ENCODE measurements at regions not wholly inside any gene's neighbourhood (a gene's known extent, or its start where the extent isn't known, plus 50 kb on each side); places are given as distances from the start of the nearest gene placed in this dataset.

DNA sequence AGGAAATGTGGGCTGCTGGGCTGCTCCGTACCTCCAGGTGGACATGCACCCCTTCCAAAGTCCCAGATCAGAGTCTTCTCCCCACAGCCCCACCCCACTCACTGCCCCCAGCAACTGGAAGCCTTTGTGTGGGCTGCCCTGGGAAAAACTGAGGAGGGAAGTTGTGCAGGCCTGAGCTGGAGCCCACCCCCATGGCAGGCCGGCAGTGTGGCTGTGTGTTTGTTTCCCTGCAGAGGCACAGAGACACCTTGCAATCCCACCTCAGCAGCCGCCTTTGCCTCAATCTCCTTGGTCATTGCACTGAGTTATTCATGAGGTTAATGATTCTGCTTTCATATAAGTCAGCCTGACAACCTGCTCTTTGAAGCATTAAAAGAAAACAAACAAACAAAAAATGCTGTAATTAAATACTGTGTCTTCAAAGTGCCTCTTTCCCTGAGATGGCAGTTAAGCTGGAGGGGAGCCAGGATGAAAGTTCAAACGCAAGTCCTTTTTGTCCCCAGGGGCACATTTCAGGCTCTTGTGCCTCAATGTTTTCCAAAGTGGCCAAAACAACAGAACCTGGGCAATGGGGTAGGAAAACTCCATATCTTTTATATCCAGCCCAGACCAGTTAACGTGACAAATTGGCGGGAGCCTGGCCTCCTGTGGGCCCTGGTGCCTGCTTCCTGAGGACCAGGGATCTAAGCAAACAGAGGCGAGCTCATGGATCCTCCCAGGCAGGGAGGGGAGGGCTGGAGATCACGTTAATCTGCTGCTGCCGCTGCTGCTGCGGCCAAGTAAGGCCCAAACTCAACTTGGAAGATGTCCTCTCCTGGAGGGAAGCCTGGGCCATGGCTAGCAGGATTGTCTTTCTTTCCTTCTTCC lies 51.9 kb upstream of the TSPAN11 start:
- no peak for DNase-seq

DNA sequence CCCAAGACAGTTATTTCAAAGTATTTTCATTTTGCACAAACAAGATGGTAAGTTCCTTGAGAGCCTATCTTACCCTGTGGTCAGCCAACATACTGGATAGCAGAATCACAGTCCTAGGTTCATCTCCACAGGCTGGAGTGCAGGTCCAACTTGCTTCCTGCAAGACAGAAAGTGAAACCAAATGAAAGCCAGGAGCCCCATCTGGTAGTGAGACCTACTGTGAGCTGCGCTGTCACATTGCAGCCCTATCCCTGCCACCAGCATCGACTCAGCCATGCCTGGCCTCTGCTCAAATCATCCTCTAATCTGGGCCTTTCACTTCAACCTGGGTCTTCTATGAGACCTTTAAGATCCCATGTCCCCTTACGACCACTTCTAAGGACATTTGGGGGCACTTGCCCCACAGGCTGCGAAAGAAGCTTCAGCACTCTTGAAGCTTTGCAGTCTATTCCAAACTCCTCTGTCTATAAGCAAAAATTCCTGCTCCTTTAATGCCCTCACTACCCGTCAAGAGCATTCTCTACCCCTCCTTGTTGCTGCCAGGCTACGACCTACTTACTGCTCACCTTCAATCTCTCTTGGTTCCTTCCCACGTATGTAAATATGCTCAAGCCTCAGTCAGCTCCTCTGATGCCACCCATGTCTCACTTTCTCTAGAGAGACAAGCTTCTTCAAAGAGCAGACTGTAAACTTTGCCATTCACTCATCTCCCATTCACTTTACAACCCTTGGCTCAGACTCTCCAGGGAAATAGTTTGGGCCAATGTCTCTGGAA lies 55.9 kb upstream of the TSPAN11 start:
- no peak for DNase-seq

DNA sequence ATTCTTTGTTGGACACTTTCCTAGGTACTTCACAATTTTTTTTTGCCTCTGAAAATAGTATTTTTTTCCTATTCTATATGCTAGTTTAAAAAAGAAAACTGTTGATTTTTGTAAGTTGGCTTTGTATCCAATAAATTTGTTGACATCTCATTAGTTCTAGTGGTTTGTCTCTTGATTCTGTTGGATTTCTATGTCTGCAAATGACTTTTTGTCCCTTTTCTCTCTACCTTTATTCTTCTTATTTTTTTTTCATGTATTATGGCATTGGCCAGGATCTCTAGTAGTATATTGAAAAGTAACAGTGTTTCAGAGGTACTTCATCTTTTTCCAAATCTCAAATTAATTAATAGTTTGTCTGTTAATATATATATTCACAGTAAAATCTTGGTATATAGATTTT lies 59.1 kb upstream of the TSPAN11 start:
- DNase-seq, result no peak

DNA sequence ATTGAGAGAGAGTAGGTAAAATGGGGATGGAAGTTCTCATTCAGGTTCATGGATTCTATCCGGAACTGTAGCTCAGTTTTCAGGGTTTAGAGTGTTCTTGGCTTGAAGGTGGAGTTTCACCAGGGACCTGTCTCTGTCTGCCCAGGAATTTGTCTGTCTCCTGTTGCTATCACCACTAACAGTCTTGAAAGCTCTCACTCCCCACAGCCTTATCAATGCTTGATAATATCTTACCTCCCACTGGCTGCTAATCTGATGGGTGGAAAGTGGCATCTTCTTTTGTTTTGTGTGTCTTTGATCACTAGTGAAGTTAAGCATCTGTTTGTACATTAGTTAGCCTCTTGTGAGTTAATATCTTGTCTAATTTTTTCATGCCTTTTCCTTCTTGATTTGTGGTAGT lies 60.3 kb upstream of the TSPAN11 start:
- DNase-seq, result no peak

DNA sequence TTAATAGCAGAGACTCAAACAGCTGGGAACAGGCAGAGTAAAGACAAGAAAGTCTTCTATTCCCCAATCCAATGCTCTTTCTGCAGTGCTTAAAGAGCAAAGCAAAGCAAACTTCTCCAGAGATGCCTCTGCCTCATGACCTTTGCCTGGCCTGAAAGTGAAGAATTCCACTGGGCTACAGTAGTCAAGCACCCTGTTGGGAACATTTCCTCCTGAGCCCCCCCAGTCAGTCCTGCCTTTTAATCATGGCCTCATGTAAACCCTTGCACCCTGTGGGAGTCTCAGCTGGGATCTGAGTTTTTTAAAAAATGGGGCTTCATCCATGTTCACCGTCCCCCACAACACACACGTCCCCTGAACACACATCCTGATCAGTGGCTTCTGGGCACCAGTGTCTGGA lies 62.7 kb upstream of the TSPAN11 start:
- no peak for DNase-seq

DNA sequence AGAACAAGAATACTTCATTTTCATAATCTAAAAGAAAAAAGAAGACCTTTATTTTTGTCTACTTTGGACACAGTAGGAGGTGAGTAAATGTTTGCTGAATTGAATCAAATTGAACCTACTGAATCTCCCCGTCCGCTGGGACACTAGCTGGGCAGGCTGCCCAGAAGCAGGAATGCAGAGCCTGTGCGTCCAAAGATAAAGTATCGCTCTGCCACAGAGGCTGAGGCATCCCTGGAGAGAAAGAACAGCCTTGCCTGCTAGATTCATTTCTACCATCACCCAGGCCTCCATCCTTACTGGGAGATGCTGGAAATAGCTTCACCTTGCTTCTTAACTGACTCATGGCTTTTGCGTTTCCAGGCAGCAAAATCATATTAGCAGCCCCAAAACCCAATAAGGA lies 64.1 kb upstream of the TSPAN11 start:
- no peak for DNase-seq

DNA sequence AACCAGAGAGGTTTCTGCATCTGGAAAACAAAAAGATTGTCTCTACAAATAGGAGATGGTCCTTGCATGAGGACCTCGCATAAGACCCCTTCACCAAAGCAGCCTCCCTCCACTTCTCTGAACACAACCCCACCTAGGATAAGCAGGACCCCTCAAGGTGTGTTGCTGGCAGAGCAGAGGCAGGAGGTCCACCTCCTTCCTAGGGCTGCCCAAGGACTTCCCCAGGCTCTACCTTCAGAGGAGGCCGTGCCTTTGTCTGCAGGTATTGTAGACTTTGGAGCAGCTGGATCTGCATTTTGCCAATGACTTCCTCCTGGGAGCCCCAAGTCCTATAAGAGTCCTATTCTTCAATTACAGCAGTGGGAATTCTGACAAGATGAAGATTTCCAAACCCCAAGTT lies 67.3 kb upstream of the TSPAN11 start:
- DNase-seq, result no peak

DNA sequence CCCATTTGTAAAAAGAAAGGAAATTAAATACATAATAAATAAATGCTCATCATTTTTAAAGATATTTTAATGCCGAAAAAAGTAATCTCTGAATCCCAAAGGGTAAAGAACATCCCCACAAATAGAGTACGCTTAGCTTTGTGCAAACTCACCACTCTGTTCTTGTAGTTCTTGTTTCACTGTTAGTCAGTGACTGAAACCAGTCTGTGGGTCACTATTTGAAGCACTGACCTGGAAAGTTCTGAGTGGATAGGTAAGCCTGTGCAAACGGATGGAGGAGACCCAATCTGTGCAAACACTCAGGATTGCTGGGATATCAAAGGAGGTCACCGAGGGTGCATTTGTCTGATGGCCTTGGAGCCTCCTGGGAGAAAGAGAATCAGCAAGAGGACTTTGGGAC lies 68.1 kb upstream of the TSPAN11 start:
- no peak for DNase-seq

DNA sequence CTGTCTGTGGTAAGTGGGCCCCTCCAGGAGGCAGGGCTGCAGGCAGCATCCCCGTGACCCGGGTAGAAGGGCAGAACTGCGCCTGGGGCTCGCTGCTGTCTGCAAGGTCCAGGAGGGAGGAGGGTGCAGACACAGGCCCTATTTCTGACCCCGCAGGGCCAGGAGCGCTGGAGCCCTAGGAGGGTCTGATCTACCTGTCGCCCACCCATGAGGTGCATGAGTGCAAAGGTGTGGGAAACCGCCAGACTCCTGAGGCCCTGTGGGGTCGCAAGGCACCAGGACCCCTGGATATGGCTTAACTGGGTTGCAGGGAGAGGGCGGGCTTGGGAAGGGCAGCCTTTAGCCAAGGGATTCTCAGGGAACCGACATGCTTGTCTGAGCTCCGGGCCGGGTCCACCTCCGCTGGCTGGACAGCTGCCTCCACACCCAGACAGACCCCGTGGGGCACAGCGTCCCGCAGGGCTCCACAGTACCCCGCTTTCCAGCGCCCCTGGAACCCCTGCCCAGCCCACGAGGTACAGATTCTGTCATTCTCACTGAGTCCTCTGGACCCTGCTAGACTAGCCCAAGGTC lies 72.9 kb upstream of the TSPAN11 start:
- DNase-seq, result no peak

DNA sequence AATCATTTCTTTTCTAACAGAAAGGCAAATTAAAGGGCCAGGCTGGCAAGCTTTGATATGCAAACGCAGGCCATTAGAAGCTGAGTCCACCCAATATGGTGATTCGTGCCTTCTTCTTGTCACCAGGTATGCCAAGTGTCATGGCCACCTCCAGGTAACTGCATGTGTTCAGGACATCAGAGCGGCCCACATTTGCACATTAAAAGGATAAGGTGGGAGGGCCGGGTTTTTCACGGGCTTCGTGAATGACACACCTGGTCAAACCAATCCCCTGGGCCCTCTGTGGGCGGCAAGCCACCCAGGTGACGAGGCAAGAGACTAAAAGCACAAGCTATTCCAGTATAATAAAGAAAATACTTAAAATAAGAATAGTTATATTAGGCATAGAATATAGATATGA lies 75.9 kb upstream of the TSPAN11 start:
- no peak for DNase-seq

DNA sequence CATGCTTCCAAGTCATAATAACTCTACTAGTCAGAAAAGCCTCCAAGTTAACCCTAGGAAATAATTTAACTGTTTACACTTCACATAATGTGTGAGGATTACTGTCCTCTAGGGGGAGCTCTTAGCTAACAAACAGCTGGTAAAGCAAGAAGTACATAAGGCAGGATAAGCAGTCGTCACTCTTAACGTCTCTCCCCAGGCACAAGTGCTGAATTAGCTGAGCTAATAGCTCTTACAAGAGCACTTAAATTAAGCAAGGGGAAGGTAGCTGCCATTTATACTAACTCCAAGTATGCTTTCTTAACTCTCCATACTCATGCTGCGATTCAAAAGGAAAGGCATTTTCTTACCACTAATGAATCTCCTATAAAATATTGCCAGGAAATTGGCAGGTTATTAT lies 79.3 kb upstream of the TSPAN11 start:
- DNase-seq, result peak; percentile 19

DNA sequence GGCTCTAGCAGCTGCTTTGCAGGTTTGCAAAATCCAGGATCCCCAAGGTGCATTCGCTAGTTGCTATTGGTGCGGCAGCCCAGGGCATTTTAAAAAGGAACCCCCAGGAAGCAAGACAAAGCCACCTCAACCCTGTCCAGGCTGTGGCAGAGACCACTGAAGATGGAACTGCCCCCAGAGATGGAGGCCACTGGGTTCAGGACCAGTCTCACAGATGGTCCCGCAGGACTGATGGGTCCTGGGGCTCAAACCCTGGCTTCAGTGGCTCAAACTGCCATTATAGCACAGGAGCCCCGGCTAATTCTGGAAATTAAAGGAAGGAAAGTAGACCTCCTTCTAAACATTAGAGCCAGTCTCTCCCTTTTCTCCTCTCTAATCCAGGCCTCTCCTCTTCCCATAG lies 79.8 kb upstream of the TSPAN11 start:
- no peak for DNase-seq

DNA sequence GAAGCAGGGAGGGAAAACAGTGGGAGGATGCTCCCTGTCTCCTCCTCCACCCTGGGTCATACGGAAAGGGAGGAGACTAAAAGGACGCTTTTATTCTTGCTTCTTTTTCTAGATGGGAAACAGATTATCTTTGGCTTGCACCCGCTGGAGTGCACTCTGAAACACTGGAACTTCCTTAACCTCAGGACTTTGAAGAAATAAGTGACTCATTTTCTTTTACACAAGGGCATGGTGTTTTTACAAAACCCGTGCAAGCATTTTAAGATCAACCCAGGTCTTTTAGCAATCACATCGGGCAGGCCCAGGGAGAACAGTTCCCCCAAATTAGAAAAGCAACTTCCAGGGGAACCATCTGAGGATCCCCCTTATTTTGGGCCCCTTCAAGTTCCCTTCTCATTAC lies 80.9 kb upstream of the TSPAN11 start:
- DNase-seq, result no peak

DNA sequence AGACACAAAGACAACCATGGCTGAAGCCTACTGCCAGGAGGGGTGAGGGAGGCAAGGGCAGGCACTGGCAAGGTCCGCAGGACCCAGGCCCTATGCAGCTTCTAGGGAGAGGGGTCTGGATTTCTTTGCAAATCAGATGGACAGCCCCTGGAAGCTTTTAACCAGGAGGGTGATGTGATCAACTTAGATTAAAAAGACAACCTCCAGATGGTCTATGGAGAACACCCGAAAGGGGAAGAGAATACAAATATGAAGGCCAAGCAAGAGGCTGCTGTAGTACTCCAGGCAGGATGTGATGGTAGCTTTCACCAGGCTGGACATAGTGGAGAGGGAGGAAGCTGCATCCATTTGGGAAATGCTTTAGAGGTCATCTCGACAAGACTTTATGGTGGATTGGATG lies 83.3 kb upstream of the TSPAN11 start:
- DNase-seq, result no peak

DNA sequence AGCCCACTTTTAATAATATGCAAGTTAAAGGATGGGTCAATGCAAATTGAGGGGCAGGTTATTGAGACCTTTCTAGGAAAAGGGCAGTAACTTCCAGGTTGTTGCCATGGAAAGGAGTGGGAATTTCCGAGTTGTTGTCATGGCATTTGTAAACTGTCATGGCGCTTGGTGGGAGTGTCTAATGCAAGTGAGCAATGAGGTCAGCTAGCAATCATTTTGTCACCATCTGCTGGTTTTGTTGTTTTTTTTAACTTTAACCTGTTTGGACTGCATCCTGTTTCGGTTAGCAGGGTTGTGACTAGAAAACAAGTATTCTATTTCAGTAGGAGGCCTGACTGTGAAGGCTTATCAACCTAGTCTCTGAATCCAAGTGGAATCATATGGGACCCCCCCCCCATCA lies 85.8 kb upstream of the TSPAN11 start:
- no peak for DNase-seq

DNA sequence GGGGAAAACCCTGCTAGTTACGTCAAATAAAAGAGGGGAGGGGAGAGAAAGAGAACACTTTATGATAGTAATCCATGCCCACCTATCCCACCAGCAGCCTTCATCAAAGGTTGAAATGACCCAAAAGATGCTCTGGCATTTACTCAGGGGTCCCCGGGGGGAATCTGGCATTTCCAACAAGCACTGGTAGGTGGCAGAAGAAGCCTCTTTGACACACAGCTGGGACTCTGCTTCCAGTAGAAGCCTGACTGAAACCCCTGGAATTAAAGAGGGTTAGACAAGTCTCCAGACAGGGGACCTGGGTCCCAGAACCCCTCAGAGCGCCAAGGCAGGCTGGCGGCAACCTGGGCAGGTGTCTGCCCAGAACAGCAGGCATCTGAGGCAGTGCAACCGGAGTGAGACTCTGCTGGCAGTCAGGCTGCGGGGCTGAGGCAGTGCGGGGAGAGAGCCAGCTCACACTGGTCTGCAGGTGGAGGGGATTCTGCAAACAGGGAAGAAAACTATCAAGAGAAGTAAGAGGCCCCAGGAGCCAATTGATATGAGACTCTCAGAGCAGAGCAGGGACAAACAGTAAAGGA lies 85.0 kb upstream of the CAPRIN2 start:
- no peak for DNase-seq

DNA sequence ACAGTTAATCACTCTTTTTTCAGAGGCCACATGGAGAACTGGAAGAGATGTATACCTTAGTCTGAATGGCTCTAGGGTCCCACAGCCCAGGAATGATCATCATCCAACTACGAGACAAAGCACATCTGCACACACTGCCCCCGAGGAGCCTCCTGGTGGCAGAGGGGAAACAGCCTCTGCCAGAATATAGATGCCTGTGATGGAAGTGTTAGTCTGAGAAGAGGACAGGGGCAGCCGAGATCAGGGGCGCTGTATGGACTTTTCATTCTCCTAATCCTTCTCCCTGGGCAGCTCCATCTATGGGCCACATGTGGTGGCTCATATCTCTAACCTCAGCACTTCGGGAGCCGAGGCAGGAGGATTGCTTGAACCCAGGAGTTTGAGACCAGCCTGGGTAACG lies 82.8 kb upstream of the CAPRIN2 start:
- no peak for DNase-seq

DNA sequence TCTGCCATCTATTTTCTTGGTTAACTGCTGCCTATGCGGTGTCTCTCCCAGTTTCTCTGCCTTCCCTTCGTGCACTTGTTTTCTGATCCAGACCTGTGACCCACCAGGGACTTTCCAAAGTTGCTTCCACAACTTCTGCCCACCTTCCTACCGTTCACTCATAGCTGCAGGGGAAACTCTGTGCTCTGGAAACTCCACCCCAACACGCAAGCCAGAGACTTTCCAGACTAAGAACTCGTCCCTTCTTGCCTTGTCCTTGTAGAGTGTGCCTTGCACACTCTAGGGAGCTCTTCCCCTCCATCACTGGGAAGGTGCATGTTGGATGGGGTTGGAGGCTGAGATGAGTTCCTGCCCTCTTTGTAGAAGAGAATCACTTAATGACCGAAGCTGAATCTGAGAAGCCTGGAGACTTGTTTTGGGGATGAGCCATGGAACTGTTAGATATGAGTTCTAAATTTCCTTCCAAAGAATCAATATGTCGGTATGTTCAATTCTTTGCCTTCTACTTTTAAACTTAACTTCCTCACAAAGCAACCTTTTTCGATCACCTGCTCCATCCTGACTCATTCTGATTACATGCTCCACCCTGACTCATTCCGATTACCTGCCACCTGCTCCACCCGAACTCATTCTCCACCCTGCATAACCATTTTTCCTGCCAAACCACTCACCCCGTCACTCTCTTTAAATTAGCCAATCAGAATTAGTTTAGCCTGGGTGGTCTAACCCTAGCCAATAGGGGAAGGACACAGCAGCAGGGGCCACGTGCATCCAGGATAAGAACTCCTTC lies 82.1 kb upstream of the CAPRIN2 start:
- DNase-seq, result no peak

DNA sequence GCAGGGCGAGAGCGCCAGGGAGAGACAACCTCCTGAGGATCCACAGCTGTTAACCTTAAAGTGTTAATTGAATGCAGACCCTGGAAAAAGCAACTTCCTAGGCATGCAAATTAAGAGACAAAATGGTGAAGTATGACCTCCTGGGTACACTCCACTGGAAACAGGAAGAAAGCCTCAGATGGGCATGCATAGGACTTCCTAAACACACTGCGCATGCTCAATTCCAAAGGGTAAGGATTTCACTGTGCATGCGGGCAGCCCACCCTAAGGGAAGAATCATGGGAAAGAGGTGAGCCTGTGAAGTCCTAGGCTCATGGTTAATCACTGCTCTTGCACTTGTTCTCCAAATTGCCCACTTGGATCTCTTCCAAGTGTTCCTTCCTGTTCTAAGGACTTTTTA lies 80.5 kb upstream of the CAPRIN2 start:
- DNase-seq, result no peak

DNA sequence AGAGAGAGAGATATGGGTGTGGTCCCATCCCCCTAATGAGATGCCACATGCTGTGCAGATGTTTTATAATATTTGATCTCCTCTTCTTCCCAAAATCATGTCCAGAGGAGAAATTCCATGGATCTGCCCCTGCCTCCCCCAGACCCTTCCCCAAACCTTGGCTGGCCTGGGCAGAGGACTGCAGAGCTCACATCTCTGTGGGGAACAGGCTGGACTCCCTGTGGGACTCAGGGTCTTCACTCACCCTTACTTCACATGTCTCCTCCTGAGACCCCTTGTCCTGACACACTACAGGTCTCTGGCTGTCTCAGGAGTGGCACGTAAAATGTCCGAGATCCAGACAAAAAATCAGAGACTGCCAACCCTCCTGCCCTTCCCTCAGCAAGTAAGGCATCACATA lies 76.0 kb upstream of the CAPRIN2 start:
- DNase-seq, result no peak

DNA sequence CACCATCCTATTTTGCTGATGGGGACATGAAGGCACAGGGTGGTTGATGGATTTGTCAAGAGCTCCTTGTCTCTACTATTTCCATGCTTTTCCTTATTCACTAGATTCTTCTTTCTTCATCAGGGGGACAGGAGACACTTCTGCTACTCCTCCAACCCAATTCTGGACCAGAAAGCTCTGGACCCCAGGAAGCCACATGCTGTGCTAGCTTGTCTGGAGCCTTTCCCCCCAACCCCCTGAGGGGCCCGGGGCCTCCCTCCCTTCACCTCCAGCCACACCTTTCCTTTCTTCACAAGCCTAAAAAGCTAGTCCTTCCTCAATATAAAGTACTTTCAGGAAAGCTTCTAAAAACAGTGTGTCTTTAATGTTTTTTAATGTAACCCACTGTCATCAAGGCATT lies 75.1 kb upstream of the CAPRIN2 start:
- no peak for DNase-seq

DNA sequence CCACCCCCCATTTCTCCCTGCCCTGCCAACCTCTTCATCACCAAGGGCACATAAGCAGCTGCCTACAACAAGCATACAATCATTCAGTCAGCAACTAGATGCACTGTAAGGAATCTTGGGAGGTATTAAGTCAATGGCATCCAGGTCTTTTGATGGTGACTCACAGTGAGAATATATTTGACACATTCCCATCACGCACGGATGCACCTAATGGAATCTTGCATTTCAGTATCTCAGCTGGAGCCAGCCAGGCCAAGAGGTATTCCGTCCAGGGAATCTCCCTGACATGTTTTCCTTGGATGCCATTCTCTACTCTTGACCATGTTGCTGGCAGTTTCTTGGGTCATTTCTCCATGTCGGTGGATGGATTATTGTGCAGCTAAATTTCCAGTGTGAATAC lies 73.9 kb upstream of the CAPRIN2 start:
- no peak for DNase-seq
